ELR (cell line): ENCODE measurements at regions not wholly inside any gene's neighbourhood (a gene's known extent, or its start where the extent isn't known, plus 50 kb on each side); places are given as distances from the start of the nearest gene placed in this dataset.
"Not testable (repeated sequence)": the region's sequence is repeated elsewhere in the genome, so short reads cannot be mapped to it uniquely, and the experiment has no call there.

Experiments used
- DNase-seq: peaks from one replicate; pipeline ENCODE4 v3.0.0-alpha.2; 2015; ENCODE audit warnings: low read depth

GRCh38 chr5:106691701-106692100, 979.0 kb downstream of the EFNA5 start:
- DNase-seq: peak; percentile 46

- no peak for DNase-seq
These were observed 980.2 kb downstream of the EFNA5 start for GRCh38 chr5:106690585-106690984.

DNA sequence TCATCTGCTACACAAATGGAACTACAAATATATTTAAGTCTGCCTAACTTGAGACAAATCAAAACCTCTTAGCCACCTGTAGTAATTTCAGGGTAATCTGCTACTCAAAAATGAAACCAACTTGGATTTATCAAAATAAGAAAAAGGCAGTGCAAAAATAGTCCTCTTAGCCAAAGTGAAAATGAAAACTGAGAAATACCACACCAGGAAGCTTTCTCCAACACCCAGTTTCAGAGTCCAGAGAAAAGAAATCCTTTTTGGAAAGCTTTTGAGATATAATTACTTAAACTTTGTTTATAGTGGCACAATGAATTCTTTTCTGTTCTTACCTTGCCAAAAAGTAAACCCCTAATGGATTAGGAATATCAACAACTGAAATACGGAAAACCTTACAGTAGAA, 990.4 kb downstream of the EFNA5 start:
- peak; percentile 22 for DNase-seq

DNA sequence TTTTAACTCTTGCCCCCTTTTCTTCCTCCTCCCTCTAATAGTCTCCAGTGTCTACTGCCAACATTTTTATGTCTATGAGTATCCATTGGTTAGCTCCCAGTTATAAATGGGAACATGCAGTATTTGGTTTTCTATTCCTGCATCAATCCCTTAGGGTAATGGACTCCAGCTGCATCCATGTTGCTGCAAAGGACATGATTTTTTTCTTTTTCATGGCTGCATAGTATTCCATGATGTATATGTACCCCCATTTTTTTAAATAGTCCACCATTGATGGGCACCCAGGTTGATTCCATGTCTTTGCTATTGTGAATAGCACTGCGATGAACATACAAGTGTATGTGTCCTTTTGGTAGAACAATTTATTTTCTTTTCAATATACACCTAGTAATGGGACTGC, 993.7 kb downstream of the EFNA5 start:
- no peak for DNase-seq

DNA sequence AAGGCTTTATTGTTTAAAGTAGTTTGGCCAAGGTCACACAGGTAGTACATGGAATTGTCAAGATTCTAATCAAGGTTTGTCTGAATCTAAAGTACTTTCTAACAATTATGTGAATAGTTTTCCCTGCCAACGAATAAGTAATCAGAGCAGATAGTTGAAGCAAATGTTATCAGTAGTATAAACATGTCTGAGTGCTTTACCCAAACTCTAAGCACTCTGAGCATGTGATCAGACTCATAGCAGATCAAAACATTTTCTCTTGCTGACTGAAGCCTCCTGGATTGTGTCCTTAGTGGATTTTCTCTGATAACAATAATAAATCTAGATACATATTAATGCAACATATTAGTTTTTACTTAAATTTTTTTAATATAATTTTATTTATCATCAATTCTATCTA, 995.0 kb downstream of the EFNA5 start:
- DNase-seq: no peak

- no peak for DNase-seq
These were observed 996.8 kb downstream of the EFNA5 start for GRCh38 chr5:106673941-106674340.

DNA sequence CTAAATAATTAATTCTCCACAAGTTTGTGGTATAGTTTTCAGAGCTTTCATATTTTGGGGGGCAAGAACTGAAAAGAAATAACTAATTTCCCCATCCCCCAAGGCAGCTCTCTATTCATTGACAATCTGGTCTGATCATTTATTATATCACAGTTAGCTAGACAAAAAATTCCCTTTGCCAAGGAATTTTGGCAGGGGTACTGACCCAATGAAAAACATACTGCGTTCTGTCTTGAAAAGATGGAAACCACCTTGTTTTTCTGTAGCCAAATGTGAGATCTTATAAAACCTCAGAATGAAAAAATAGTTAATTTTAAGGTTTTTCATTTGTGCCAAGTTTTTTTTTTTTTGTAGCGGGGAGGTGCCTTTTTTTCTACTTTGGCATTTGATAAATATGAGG, 1008.9 kb downstream of the EFNA5 start:
- no peak for DNase-seq

DNA sequence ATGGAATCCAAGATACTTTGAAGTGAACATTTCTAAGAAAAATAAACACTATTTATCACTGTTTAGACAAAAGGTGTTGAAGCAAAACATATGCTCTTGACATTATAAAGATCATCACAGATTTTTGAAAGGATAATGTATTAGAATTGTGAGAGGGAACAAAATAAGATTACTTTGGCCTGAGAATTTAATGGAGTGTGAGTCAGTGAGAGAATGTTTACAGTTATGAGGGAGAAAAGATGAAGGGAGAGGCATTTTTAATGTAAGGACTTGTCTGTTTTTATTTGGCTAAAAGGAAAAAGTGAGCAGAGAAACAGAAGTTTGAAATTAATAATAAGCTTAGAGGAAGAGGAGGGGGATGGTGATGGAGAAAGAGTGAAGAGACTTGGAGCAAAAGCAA, 1010.1 kb downstream of the EFNA5 start:
- DNase-seq: no peak

DNA sequence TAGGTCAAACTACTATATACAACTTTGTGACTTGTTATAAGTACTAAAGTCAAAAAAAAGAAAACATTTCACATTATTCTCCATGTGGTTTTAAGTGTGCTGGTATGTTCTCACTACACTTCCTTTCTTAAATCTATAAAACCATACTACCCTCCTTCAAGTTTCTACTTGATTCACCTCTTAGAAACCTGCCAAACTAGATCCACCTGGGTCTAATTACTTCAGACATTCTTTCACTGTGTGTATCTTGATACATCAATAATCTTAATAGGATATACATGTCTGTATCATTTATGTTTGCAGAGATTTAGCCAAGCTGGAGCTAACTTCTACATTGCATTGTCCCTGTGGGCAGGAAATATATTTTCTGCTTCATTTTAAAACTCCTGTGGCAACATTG, 1012.6 kb downstream of the EFNA5 start:
- DNase-seq: no peak

DNA sequence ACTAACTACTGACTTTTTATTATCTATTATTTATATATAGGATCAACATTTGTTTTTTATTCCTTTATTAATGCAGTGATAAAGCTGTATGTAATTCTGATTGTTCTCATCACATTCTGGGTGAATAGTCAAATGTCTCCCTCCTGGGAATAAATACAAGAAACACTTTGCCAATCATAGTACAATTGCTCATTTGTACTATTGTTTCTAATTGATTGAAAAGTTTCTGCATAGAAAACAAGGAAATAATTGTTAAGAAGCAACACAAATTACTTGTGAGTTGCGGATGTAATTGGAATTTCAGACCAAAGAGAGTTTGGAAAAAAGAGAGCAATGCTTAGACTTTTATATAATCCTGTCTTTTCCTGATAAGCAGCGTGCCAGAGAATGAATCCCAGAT, 1013.9 kb downstream of the EFNA5 start:
- DNase-seq: no peak

- DNase-seq: no peak
These were observed 1021.7 kb downstream of the EFNA5 start for GRCh38 chr5:106649031-106649430.

GRCh38 chr5:106648401-106648800, 1022.3 kb downstream of the EFNA5 start:
- peak; percentile 15 for DNase-seq

- no peak for DNase-seq
These were observed 1024.6 kb downstream of the EFNA5 start for GRCh38 chr5:106646106-106646505.

GRCh38 chr5:106640511-106640910, 1030.2 kb downstream of the EFNA5 start:
- peak; percentile 4 for DNase-seq

DNA sequence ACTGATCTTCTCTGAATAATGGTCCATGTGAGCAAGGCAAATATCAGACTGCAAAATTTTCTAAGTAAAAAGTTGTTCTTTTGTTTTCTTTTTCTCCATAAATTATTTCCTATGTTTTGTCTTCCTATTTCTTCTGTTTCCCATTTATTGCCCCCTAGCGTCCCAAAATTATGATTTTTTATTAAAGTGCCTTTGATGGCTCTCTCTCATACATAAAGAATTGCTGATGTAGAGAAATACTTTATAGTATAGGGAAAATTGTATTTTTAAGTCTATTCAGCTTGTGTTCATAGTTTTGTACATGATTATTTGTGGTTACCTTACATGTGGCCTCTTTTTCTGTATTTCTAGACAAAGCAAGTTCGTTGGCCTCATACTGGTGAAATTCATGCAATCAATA, 1031.2 kb downstream of the EFNA5 start:
- DNase-seq: peak; percentile 10

DNA sequence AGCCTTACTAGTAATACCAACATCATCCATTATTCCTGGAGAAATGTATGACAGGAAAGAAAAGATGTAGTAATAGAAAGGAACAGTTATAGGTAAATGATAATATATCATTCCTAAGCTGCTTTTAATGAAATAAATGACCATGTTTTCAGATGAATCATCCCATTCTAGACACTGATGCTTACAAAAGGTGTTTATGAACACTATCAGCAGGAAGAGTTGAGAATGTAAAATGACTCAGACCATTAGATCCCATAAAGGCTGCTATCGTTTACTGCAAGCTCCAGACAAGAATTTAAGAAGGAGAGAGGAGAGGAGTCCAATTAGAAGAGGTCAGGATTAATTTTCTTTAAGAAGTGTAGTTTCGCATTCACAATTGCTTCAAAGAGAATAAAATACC, 1033.5 kb downstream of the EFNA5 start:
- DNase-seq: no peak

DNA sequence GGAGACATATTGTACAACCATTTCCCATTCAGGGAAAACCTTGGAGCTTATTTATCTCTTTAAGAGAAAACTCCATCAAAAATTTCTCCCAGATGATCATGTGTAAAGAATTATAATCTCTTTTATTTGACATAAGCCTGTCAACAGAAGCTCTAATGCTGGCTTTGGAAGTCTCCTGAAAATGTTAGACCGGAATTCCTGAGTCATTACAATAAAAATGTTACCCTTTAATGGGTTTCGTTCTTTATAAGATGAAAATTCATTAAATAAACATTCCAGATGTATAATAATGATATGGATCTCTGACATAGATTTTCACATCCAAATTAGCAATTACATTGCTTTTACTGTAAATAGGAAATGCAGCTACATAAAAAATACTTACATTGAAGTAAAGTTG, 1036.4 kb downstream of the EFNA5 start:
- DNase-seq: peak; percentile 3

- no peak for DNase-seq
These were observed 1036.9 kb downstream of the EFNA5 start for GRCh38 chr5:106633825-106634224.

DNA sequence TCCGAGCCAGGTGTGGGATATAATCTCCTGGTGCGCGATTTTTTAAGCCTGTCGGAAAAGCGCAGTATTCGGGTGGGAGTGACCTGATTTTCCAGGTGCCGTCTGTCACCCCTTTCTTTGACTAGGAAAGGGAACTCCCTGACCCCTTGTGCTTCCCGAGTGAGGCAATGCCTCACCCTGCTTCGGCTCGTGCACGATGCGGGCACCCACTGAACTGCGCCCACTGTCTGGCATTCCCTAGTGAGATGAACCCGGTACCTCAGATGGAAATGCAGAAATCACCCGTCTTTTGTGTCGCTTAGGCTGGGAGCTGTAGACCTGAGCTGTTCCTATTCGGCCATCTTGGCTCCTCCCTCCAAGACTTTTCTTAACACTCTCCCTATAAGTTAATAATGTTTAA, 1042.3 kb downstream of the EFNA5 start:
- DNase-seq: not testable (repeated sequence)

GRCh38 chr5:106610041-106610440, 1060.7 kb downstream of the EFNA5 start:
- DNase-seq: peak; percentile 24

DNA sequence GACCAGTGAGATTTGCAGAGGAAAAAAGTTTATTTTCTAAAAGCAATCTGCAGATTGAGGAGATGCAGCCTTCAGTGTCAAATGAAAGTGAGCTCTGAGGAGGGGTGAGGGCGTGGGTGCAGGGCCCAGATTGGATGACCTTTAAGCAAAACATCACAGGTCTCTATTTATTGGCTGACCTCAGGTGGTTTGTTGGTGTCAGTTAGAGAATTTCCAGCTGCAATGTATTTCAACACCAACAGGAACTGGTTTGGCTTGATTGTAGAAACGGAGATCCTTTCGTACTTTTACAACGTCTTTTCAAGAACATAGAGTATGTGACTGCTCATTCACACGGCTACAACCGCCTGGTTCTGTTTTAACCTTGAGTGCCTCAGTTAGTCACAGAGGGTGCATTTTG, 1069.1 kb downstream of the EFNA5 start:
- no peak for DNase-seq

DNA sequence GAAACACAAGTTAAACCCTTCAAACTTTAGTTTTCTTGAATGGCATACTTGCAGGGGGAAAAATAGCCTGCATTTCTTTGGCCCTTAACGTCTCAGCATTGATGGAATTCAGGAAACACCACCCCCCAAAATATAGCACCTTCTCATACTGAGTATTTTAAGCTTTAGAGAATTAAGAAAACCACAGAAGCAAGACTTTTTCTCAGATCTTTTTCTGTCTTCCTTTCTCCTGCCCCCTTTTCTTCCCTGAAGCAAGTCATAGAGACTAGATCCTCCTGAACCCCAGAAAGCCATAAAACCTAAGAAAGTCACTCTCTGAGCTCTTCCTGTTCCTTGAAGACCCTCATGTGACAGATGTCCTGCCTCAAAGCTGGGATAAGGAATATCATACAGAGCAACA, 1069.9 kb downstream of the EFNA5 start:
- no peak for DNase-seq

- DNase-seq: no peak
These were observed 1074.9 kb downstream of the EFNA5 start for GRCh38 chr5:106595864-106596263.

GRCh38 chr5:106584268-106584667, 1086.5 kb downstream of the EFNA5 start:
- DNase-seq: peak; percentile 4

- DNase-seq: no peak
These were observed 1092.0 kb downstream of the EFNA5 start for GRCh38 chr5:106578736-106579135.
